ENCODE measurements at regions not wholly inside any gene's neighbourhood (a gene's known extent, or its start where the extent isn't known, plus 50 kb on each side); places are given as distances from the start of the nearest gene placed in this dataset.

DNA sequence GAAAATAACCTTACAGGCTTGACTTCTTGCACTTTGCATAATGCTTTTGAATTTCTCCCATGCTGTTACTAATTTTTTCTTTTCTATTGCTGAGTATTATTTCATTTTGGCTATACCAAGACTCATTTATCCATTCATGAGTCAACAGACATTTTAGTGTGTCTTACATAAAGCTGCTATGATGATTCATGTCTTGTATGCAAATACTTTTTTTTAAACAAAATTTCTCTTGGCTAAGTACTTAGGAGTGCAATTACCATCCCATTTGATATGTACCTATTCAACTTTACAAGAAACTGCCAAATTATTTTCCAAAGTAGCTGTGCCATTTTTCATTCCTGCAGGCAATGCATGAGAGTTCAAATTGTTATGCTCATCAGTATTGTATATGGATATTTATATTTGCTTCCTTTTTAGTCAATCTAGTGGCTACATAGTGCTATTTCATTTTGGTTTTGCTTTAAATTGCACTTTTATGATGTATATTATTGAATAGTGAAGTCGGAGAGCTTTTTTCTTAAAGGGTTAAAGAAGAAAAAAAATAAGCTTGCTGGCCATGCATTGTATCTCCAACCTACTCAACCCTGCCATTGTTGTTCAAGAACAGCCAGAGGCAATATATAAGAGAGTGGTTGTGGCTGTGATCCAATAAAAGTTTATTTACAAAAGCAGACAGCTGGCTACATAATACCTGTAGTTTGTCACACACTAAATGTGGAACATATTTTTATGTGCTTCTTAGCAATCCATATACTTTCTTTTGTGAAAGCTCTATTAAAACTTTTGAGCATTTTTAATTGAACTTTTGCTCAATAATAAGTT lies 862.8 kb downstream of the KCNT2 start:
- WGBS (ENCODE audit: missing lambda C conversion rate): 12% methylated on average over 1 of the region's 1 CpG
- CTCF ChIA-PET: interaction anchor here (1.1 kb wide), 1 partner anchor 916 kb away, joined by 3 read pairs; no protein-coding TSS in a partner anchor
- ATAC-seq: no peak

GRCh38 chr1:195744256-195744655 lies 864.0 kb downstream of the KCNT2 start:
- ChIA-PET CTCF (no interaction called here), POLR2A (no interaction called here)
- 44% methylated on average over 5 of the region's 6 CpGs for WGBS (ENCODE audit: missing lambda C conversion rate)
- FAIRE-seq: no peak
- H3K4me2 ChIP-seq: no peak overlapping the region
- H3K4me3 ChIP-seq: no peak overlapping the region
- no peaks in the 10 kb centered on the region for H3K9me3 ChIP-seq
- TF ChIP-seq NPAS2 (CRISPR knock-in tag; IDR thresholded peaks at IDR 0.05; ENCODE audit: borderline replicate concordance): no peak
- no peak for TF ChIP-seq ZSCAN20 (CRISPR knock-in tag; IDR thresholded peaks at IDR 0.05)
- TF ChIP-seq, protein P1, sequence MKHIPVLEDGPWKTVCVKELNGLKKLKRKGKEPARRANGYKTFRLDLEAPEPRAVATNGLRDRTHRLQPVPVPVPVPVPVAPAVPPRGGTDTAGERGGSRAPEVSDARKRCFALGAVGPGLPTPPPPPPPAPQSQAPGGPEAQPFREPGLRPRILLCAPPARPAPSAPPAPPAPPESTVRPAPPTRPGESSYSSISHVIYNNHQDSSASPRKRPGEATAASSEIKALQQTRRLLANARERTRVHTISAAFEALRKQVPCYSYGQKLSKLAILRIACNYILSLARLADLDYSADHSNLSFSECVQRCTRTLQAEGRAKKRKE (CRISPR knock-in tag; IDR thresholded peaks at IDR 0.05; ENCODE audit: low read depth): no peak
- TF ChIP-seq, protein P2, sequence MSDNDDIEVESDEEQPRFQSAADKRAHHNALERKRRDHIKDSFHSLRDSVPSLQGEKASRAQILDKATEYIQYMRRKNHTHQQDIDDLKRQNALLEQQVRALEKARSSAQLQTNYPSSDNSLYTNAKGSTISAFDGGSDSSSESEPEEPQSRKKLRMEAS (IDR thresholded peaks at IDR 0.05): no peak
- no peak for TF ChIP-seq RARB (CRISPR knock-in tag; IDR thresholded peaks at IDR 0.05)
- no peaks in the 10 kb centered on the region for H3K4me1 ChIP-seq
- DNase-seq (ENCODE audit: low read depth in 1 of 2, low spot score in 1 of 2): no peak
- no peak for ATAC-seq
- H3K27ac ChIP-seq: no peak overlapping the region

More for the DNA sequence above, 862.8 kb downstream of the KCNT2 start:
- DNase-seq (ENCODE audit: low read depth in 1 of 2, low spot score in 1 of 2) (no peak), FAIRE-seq (no peak)
- Histone ChIP-seq H3K27ac (no peak overlapping the region), H3K4me1 (no peaks in the 10 kb centered on the region), H3K4me2 (no peak overlapping the region), H3K9me3 (no peaks in the 10 kb centered on the region), H3K4me3 (no peak overlapping the region)
- POLR2A ChIA-PET: no interaction called here
- TF ChIP-seq, protein P3, sequence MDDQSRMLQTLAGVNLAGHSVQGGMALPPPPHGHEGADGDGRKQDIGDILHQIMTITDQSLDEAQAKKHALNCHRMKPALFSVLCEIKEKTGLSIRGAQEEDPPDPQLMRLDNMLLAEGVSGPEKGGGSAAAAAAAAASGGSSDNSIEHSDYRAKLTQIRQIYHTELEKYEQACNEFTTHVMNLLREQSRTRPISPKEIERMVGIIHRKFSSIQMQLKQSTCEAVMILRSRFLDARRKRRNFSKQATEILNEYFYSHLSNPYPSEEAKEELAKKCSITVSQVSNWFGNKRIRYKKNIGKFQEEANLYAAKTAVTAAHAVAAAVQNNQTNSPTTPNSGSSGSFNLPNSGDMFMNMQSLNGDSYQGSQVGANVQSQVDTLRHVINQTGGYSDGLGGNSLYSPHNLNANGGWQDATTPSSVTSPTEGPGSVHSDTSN (IDR thresholded peaks at IDR 0.05): no peak
- TF ChIP-seq RCOR1 (IDR thresholded peaks at IDR 0.05; ENCODE audit: low read depth, low read length) (no peak), ZNF302 (CRISPR knock-in tag; IDR thresholded peaks at IDR 0.05) (no peak), SREBF2 (IDR thresholded peaks at IDR 0.05) (no peak)

- Histone ChIP-seq H3K4me2 (no peak overlapping the region), H3K9me3 (no peaks in the 10 kb centered on the region), H3K4me3 (no peak overlapping the region), H3K4me1 (no peaks in the 10 kb centered on the region), H3K27ac (no peak overlapping the region)
- DNase-seq (ENCODE audit: low read depth in 1 of 2, low spot score in 1 of 2) (no peak), ATAC-seq (no peak), FAIRE-seq (no peak)
- TF ChIP-seq HOXB13 (CRISPR knock-in tag; IDR thresholded peaks at IDR 0.05; ENCODE audit: low read depth) (no peak), PHF8 (IDR thresholded peaks at IDR 0.05; ENCODE audit: borderline replicate concordance, low read depth) (no peak), KDM5A (IDR thresholded peaks at IDR 0.05) (no peak), CBX8 (IDR thresholded peaks at IDR 0.05) (no peak), CEBPB (IDR thresholded peaks at IDR 0.05) (no peak), GATA3 (IDR thresholded peaks at IDR 0.05; ENCODE audit: borderline replicate concordance) (no peak), JUN (IDR thresholded peaks at IDR 0.05) (no peak), CBX2 (IDR thresholded peaks at IDR 0.05; ENCODE audit: borderline replicate concordance, low read depth) (no peak), RFX5 (IDR thresholded peaks at IDR 0.05) (no peak), POLR2AphosphoS2 (conservative IDR thresholded peaks at IDR 0.05; ENCODE audit: low read length) (no peak), EHF (CRISPR knock-in tag; IDR thresholded peaks at IDR 0.05) (no peak), CHD4 (IDR thresholded peaks at IDR 0.05; ENCODE audit: borderline replicate concordance) (no peak), EHMT2 (IDR thresholded peaks at IDR 0.05; ENCODE audit: low read depth) (no peak), POLR2A (IDR thresholded peaks at IDR 0.05; ENCODE audit: low read length) (no peak), ZC3H11A (IDR thresholded peaks at IDR 0.05) (no peak), JUNB (IDR thresholded peaks at IDR 0.05) (no peak), RARB (CRISPR knock-in tag; IDR thresholded peaks at IDR 0.05) (no peak), NFE2L2 (conservative IDR thresholded peaks at IDR 0.05; ENCODE audit: low read length) (no peak)
- TF ChIP-seq, protein P4, sequence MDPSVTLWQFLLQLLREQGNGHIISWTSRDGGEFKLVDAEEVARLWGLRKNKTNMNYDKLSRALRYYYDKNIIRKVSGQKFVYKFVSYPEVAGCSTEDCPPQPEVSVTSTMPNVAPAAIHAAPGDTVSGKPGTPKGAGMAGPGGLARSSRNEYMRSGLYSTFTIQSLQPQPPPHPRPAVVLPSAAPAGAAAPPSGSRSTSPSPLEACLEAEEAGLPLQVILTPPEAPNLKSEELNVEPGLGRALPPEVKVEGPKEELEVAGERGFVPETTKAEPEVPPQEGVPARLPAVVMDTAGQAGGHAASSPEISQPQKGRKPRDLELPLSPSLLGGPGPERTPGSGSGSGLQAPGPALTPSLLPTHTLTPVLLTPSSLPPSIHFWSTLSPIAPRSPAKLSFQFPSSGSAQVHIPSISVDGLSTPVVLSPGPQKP (IDR thresholded peaks at IDR 0.05; ENCODE audit: low read depth, low read length): no peak
- CTCF ChIA-PET: no interaction called here
- 10% methylated on average over 1 of the region's 1 CpG for WGBS (ENCODE audit: missing lambda C conversion rate)
- POLR2A ChIA-PET: no interaction called here
Measured at GRCh38 chr1:195740862-195741261, 867.4 kb downstream of the KCNT2 start.

Data from A549 (cell line).